Aorta (tissue), 5 donors: ENCODE measurements at regions not wholly inside any gene's neighbourhood (a gene's known extent, or its start where the extent isn't known, plus 50 kb on each side); places are given as distances from the start of the nearest gene placed in this dataset.

Experiments
- ATAC-seq: fragments of 200-7000 bp; cut with Tn5 transposase; one replicate; pipeline ENCODE4 v1.9.1; 2022; ENCODE audit warnings: moderate library complexity; ENCODE audit not compliant: low FRiP score
- DNase-seq, 2 donors: peaks; one replicate each; pipeline ENCODE4 v3.0.0-alpha.2; 2020
- H3K27ac ChIP-seq, 2 donors: one replicate each; pipeline ENCODE4 v1.5.1; 2013; ENCODE audit warnings: low read length in 2 of 2, mild to moderate bottlenecking in 2 of 2, moderate library complexity in 2 of 2, control low read depth in 1 of 2, inconsistent platforms in 1 of 2, low read depth in 1 of 2
- H3K27me3 ChIP-seq, 2 donors: one replicate each; pipeline ENCODE4 v1.6.1; 2013; ENCODE audit warnings: control low read depth in 1 of 2, low read length in 1 of 2, mild to moderate bottlenecking in 1 of 2, moderate library complexity in 1 of 2; ENCODE audit not compliant: insufficient read depth in 2 of 2, control insufficient read depth in 1 of 2
- H3K36me3 ChIP-seq, 2 donors: one replicate each; pipeline ENCODE4 v1.6.1; 2013; ENCODE audit warnings: control low read depth in 1 of 2, low read length in 1 of 2, mild to moderate bottlenecking in 1 of 2; ENCODE audit not compliant: insufficient read depth in 2 of 2, control insufficient read depth in 1 of 2
- H3K4me1 ChIP-seq, 2 donors: one replicate each; pipeline ENCODE4 v1.6.1; 2013; ENCODE audit warnings: low read length in 2 of 2, control low read depth in 1 of 2, mild to moderate bottlenecking in 1 of 2, moderate library complexity in 1 of 2; ENCODE audit not compliant: insufficient read depth in 2 of 2, control insufficient read depth in 1 of 2
- H3K4me3 ChIP-seq, 2 donors: one replicate each; pipeline ENCODE4 v1.5.1; 2013; ENCODE audit warnings: low read length in 2 of 2, control low read depth in 1 of 2, mild to moderate bottlenecking in 1 of 2
- H3K9me3 ChIP-seq: one replicate; pipeline ENCODE4 v1.6.1; 2013; ENCODE audit warnings: mild to moderate bottlenecking, low read length; ENCODE audit not compliant: control insufficient read depth
- WGBS, 2 donors: extraction: QIAGEN DNeasy Blood & Tissue Kit; methylation state at CpG; one replicate each; pipeline ENCODE4 v1.1.7; 2013; 5-methylcytosine and 5-hydroxymethylcytosine counted together
- intact Hi-C, 2 donors: fragments of 100-400 bp; cut with DNase I; formaldehyde crosslinking; loops; one replicate each; pipeline versions ENCODE4 v1.14.2 to v1.15.0; 2022
- donor health status: healthy with polysubstance abuse.
- donor health status: Bipolar disorder and iron deficiency.
- donor health status: DM: no; HTN: no; CAD: no.
- donor health status: DM: no; HTN: no; CAD: no.
- donor health status: DM: yes; HTN: yes; CAD: no.

- no peaks in the 10 kb centered on the region for H3K27me3 ChIP-seq
- WGBS, 2 donors: 16 to 26% methylated on average over 2 of the region's 2 CpGs
- no peaks in the 10 kb centered on the region for H3K4me1 ChIP-seq
- no peak for DNase-seq
- H3K36me3 ChIP-seq: no peaks in the 10 kb centered on the region
- no peak overlapping the region for H3K27ac ChIP-seq
- H3K9me3 ChIP-seq: no peaks in the 10 kb centered on the region
- intact Hi-C loops: no loop called here
- no peak for ATAC-seq
- H3K4me3 ChIP-seq: no peak overlapping the region
Observed at GRCh38 chr10:53430127-53430891, 657.7 kb upstream of the MBL2 start.

GRCh38 chr10:53422223-53422888 lies 649.8 kb upstream of the MBL2 start:
- Histone ChIP-seq H3K4me3 (no peak overlapping the region), H3K27me3 (no peaks in the 10 kb centered on the region), H3K9me3 (peaks cover 7% of the 10 kb centered on the region), H3K36me3 (no peaks in the 10 kb centered on the region), H3K27ac (no peak overlapping the region), H3K4me1 (no peaks in the 10 kb centered on the region)
- intact Hi-C loops: no loop called here
- no peak for ATAC-seq
- no peak for DNase-seq
- 64 to 67% methylated on average over 5 of the region's 5 CpGs for WGBS, 2 donors

DNA sequence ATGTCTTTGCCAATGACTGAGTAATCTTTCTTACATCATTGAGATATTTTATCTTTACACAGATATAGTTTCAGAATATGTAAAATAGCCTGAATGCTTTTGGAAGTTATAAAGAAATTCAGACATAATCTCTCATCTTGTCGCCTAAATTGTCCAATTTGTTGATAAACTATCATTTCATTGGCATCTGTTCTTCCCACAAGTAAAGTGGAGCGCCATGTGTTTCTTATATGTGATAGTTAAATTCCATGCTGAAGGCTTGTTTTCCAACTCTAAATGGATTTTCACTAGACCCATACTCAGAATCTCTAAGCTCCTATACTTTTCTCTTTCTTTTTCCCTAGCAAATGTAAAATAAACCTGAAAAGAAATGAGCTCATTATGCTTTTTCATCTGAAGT lies 640.1 kb upstream of the MBL2 start:
- no peak for DNase-seq
- Histone ChIP-seq H3K4me1 (no peaks in the 10 kb centered on the region), H3K36me3 (no peaks in the 10 kb centered on the region), H3K27ac (no peak overlapping the region), H3K27me3 (no peaks in the 10 kb centered on the region), H3K9me3 (peaks cover 2% of the 10 kb centered on the region), H3K4me3 (no peak overlapping the region)
- ATAC-seq: no peak
- WGBS, 2 donors: 62 to 67% methylated on average over 2 of the region's 2 CpGs
- intact Hi-C loops: no loop called here

GRCh38 chr10:53406532-53406931 lies 633.9 kb upstream of the MBL2 start:
- no peaks in the 10 kb centered on the region for H3K27me3 ChIP-seq
- DNase-seq (no peak), ATAC-seq (no peak)
- H3K9me3 ChIP-seq: no peaks in the 10 kb centered on the region
- H3K36me3 ChIP-seq: no peaks in the 10 kb centered on the region
- no peak overlapping the region for H3K4me3 ChIP-seq
- intact Hi-C loops: no loop called here
- H3K27ac ChIP-seq: no peak overlapping the region
- H3K4me1 ChIP-seq: no peaks in the 10 kb centered on the region
- 38 to 49% methylated on average over 3 of the region's 3 CpGs for WGBS, 2 donors

GRCh38 chr10:53403688-53404087 lies 631.1 kb upstream of the MBL2 start:
- no peaks in the 10 kb centered on the region for H3K36me3 ChIP-seq
- DNase-seq (no peak), ATAC-seq (peak; percentile 42)
- no peaks in the 10 kb centered on the region for H3K27me3 ChIP-seq
- no peaks in the 10 kb centered on the region for H3K4me1 ChIP-seq
- no peak overlapping the region for H3K4me3 ChIP-seq
- intact Hi-C loops: no loop called here
- H3K9me3 ChIP-seq: no peaks in the 10 kb centered on the region
- no peak overlapping the region for H3K27ac ChIP-seq
- WGBS, 2 donors: 16 to 19% methylated on average over 4 of the region's 4 CpGs

- no peak for DNase-seq
- H3K36me3 ChIP-seq: no peaks in the 10 kb centered on the region
- no peaks in the 10 kb centered on the region for H3K9me3 ChIP-seq
- H3K27ac ChIP-seq: no peak overlapping the region
- WGBS, 2 donors: 33 to 38% methylated on average over 3 of the region's 3 CpGs
- no peaks in the 10 kb centered on the region for H3K4me1 ChIP-seq
- intact Hi-C loops: no loop called here
- H3K27me3 ChIP-seq: no peaks in the 10 kb centered on the region
- H3K4me3 ChIP-seq: no peak overlapping the region
- ATAC-seq: no peak
Observed at GRCh38 chr10:53402594-53402993, 630.0 kb upstream of the MBL2 start.

DNA sequence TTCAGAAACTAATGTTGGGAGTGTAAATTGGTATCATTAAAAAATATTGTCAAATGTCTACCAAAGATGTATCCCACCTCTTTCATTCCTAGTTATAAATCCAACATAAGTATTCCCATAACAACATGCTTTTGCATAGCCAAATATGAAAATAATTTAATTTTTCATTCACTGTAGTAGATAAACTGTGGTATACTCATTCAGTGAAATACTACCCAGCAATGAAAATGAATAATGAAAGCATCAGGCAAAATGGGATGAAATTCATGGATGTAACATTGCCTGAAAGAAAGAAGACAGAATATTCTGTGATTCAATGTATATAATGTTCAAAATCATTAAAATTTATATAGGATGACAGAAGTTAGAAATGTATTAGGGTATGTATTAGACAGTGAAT lies 629.0 kb upstream of the MBL2 start:
- DNase-seq: no peak
- H3K4me1 ChIP-seq: no peaks in the 10 kb centered on the region
- no peaks in the 10 kb centered on the region for H3K9me3 ChIP-seq
- H3K36me3 ChIP-seq: no peaks in the 10 kb centered on the region
- ATAC-seq: no peak
- no peaks in the 10 kb centered on the region for H3K27me3 ChIP-seq
- no peak overlapping the region for H3K27ac ChIP-seq
- H3K4me3 ChIP-seq: no peak overlapping the region
- intact Hi-C loops: no loop called here

DNA sequence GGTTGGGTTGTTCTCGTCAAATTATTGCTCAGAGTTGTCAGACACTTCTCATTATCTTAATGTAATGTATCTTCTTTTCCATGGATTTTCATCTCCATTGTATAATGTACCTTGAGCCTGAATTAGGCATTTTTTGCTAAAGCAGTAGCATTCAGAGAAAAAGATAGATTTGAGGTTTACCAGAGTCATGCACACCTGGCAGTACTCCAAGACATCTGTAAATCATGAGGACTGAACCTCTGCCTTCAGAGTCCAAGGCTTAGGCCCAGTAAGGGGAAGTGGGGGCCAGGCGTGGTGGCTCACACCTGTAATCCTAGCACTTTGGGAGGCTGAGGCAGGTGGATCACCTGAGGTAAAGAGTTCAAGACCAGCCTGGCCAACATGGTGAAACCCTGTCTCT lies 624.3 kb upstream of the MBL2 start:
- no peak for ATAC-seq
- no peaks in the 10 kb centered on the region for H3K4me1 ChIP-seq
- no peak for DNase-seq
- intact Hi-C loops: no loop called here
- H3K9me3 ChIP-seq: peaks cover 2% of the 10 kb centered on the region
- no peak overlapping the region for H3K4me3 ChIP-seq
- H3K27me3 ChIP-seq: no peaks in the 10 kb centered on the region
- WGBS, 2 donors: 68 to 83% methylated on average over 2 of the region's 2 CpGs
- no peaks in the 10 kb centered on the region for H3K36me3 ChIP-seq
- H3K27ac ChIP-seq: no peak overlapping the region

DNA sequence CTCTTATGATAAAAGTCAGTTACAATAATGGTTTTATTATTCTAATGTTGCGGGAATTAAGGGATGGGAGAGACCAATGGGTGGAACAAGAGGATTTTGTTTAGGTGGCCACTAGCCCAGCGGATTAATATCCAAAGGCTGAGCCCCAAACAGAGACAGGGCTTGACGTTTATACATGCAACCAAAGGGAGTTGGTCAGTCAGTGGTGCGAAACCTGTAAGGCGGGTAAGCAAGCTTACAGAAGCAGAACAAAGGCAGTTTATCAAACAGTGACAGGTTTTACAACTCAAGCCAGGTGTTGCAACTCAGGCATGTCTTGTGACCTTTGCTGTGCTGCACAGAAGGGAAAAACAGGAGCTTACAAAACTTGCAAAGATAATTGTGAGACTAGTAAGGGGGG lies 622.9 kb upstream of the MBL2 start:
- DNase-seq: no peak
- no peak for ATAC-seq
- intact Hi-C loops: no loop called here

More for the DNA sequence above, 622.9 kb upstream of the MBL2 start:
- Histone ChIP-seq H3K27ac (no peak overlapping the region), H3K4me1 (no peaks in the 10 kb centered on the region), H3K4me3 (no peak overlapping the region), H3K9me3 (peaks cover 2% of the 10 kb centered on the region), H3K27me3 (no peaks in the 10 kb centered on the region), H3K36me3 (no peaks in the 10 kb centered on the region)
- WGBS, 2 donors: 79 to 90% methylated on average over 5 of the region's 5 CpGs
